H1 (cell line): ENCODE measurements at regions not wholly inside any gene's neighbourhood (a gene's known extent, or its start where the extent isn't known, plus 50 kb on each side); places are given as distances from the start of the nearest gene placed in this dataset.

Experiments used
- TF ChIP-seq, protein P1 (sequence below): fragments of 300-600 bp; sonication (generic); IDR thresholded peaks from 2 replicates; pipeline ENCODE4 v1.7.1; 2012; ENCODE audit warnings: low read length, moderate library complexity, mild to moderate bottlenecking, inconsistent platforms; ENCODE audit not compliant: insufficient replicate concordance

DNA sequence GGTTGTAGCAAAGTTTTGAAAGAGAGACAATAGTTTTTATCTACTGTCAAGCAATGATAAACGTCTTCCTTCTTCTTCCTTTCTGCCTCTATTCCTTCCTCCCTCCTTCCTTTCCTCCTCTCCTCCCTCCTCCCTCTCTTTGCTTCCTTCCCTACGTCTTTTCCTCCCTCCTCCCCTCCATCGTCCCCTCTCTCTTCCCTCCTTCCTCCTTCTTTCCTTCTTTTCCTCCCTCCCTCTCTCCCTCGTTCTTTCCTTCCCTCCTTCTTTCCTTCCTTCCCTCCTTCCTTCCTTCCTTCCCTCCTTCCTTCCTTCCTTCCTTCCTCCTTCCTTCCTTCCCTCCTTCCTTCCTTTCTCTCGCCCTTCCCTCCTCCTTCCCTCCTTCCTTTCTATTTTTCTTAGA lies 82.8 kb upstream of the KCNA1 start (continued):
- TF ChIP-seq, protein P1, sequence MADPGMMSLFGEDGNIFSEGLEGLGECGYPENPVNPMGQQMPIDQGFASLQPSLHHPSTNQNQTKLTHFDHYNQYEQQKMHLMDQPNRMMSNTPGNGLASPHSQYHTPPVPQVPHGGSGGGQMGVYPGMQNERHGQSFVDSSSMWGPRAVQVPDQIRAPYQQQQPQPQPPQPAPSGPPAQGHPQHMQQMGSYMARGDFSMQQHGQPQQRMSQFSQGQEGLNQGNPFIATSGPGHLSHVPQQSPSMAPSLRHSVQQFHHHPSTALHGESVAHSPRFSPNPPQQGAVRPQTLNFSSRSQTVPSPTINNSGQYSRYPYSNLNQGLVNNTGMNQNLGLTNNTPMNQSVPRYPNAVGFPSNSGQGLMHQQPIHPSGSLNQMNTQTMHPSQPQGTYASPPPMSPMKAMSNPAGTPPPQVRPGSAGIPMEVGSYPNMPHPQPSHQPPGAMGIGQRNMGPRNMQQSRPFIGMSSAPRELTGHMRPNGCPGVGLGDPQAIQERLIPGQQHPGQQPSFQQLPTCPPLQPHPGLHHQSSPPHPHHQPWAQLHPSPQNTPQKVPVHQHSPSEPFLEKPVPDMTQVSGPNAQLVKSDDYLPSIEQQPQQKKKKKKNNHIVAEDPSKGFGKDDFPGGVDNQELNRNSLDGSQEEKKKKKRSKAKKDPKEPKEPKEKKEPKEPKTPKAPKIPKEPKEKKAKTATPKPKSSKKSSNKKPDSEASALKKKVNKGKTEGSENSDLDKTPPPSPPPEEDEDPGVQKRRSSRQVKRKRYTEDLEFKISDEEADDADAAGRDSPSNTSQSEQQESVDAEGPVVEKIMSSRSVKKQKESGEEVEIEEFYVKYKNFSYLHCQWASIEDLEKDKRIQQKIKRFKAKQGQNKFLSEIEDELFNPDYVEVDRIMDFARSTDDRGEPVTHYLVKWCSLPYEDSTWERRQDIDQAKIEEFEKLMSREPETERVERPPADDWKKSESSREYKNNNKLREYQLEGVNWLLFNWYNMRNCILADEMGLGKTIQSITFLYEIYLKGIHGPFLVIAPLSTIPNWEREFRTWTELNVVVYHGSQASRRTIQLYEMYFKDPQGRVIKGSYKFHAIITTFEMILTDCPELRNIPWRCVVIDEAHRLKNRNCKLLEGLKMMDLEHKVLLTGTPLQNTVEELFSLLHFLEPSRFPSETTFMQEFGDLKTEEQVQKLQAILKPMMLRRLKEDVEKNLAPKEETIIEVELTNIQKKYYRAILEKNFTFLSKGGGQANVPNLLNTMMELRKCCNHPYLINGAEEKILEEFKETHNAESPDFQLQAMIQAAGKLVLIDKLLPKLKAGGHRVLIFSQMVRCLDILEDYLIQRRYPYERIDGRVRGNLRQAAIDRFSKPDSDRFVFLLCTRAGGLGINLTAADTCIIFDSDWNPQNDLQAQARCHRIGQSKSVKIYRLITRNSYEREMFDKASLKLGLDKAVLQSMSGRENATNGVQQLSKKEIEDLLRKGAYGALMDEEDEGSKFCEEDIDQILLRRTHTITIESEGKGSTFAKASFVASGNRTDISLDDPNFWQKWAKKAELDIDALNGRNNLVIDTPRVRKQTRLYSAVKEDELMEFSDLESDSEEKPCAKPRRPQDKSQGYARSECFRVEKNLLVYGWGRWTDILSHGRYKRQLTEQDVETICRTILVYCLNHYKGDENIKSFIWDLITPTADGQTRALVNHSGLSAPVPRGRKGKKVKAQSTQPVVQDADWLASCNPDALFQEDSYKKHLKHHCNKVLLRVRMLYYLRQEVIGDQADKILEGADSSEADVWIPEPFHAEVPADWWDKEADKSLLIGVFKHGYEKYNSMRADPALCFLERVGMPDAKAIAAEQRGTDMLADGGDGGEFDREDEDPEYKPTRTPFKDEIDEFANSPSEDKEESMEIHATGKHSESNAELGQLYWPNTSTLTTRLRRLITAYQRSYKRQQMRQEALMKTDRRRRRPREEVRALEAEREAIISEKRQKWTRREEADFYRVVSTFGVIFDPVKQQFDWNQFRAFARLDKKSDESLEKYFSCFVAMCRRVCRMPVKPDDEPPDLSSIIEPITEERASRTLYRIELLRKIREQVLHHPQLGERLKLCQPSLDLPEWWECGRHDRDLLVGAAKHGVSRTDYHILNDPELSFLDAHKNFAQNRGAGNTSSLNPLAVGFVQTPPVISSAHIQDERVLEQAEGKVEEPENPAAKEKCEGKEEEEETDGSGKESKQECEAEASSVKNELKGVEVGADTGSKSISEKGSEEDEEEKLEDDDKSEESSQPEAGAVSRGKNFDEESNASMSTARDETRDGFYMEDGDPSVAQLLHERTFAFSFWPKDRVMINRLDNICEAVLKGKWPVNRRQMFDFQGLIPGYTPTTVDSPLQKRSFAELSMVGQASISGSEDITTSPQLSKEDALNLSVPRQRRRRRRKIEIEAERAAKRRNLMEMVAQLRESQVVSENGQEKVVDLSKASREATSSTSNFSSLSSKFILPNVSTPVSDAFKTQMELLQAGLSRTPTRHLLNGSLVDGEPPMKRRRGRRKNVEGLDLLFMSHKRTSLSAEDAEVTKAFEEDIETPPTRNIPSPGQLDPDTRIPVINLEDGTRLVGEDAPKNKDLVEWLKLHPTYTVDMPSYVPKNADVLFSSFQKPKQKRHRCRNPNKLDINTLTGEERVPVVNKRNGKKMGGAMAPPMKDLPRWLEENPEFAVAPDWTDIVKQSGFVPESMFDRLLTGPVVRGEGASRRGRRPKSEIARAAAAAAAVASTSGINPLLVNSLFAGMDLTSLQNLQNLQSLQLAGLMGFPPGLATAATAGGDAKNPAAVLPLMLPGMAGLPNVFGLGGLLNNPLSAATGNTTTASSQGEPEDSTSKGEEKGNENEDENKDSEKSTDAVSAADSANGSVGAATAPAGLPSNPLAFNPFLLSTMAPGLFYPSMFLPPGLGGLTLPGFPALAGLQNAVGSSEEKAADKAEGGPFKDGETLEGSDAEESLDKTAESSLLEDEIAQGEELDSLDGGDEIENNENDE, result no peak
- TF ChIP-seq, all 59 proteins: peak for 0
